ENCODE measurements at regions not wholly inside any gene's neighbourhood (a gene's known extent, or its start where the extent isn't known, plus 50 kb on each side); places are given as distances from the start of the nearest gene placed in this dataset.

DNA sequence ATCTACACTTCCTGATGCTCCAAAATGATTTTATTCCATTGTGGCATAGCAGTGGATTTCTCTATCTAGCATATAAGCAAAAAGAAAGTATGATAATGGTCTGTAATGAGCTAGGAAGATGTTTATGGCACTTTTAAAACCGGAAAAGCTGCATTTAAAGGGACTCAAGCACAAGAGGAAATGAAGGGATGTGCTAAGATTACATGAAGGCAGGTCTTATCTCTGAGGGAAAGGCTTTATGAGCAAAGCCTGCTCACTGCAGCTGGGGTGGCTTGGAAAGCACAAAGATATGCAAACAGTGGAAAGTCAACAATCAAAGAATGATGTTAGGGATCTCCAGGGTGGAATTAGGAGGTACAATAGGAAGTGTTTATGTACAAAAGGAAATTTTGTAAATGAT is 138.2 kb downstream of the TENT5A start:
- TF ChIP-seq, protein P1, sequence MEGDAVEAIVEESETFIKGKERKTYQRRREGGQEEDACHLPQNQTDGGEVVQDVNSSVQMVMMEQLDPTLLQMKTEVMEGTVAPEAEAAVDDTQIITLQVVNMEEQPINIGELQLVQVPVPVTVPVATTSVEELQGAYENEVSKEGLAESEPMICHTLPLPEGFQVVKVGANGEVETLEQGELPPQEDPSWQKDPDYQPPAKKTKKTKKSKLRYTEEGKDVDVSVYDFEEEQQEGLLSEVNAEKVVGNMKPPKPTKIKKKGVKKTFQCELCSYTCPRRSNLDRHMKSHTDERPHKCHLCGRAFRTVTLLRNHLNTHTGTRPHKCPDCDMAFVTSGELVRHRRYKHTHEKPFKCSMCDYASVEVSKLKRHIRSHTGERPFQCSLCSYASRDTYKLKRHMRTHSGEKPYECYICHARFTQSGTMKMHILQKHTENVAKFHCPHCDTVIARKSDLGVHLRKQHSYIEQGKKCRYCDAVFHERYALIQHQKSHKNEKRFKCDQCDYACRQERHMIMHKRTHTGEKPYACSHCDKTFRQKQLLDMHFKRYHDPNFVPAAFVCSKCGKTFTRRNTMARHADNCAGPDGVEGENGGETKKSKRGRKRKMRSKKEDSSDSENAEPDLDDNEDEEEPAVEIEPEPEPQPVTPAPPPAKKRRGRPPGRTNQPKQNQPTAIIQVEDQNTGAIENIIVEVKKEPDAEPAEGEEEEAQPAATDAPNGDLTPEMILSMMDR (IDR thresholded peaks at IDR 0.05 in 4 of 5, conservative IDR thresholded peaks at IDR 0.05 in 1 of 5): no peak
- no peak for TF ChIP-seq POLR2A (IDR thresholded peaks at IDR 0.05)

Data from gastrocnemius medialis (tissue), 4 donors.